ENCODE measurements at regions not wholly inside any gene's neighbourhood (a gene's known extent, or its start where the extent isn't known, plus 50 kb on each side); places are given as distances from the start of the nearest gene placed in this dataset.

DNA sequence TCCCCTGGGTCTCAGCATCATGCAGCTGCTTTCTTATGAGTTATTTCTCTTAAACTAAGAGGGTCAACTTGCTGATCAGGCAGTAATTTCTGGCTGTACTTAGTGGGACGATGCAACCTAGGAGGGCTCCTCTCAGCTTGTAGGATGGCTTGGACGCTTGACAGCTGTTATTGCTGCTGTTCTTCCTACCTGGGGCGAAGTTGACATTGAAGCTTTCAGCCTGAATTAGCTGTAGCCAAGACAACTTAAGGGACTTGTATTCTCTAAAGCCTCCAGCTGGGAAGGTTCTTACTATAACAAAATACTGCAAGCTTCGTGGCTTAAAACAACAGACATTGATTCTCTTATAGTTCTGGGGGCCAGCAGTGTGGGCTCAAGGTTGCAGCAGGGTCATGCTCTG lies 224.9 kb downstream of the ACTR3B start:
- TF ChIP-seq CTCF (conservative IDR thresholded peaks at IDR 0.05; ENCODE audit: low read depth, low read length) = no peak

DNA sequence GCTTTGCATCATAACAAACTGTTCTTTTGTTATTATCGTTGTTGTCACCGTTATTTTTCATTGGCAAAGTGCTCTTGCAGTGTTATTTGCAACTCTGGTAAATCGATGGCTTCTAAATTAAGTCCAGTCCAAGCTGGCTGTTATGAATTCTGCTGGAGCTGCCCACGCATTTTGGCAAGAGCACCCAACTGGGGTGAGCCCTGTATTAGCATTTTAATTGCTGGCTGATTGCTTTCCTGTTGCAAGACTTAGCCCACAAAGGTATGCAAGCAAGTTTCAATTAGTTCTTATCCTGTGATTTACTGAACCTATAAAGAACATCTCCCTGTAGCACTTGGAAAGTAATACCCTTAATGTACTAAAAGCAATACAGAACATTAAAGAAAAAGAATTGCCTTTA lies 226.8 kb downstream of the ACTR3B start:
- no peak overlapping the region for H3K4me3 ChIP-seq (ENCODE audit: low read depth, low read length)
- no peak for TF ChIP-seq CTCF (conservative IDR thresholded peaks at IDR 0.05; ENCODE audit: low read depth, low read length)
- DNase-seq (ENCODE audit: low read depth) = peak; percentile 6

More for the DNA sequence above, 224.9 kb downstream of the ACTR3B start:
- H3K4me3 ChIP-seq (ENCODE audit: low read depth, low read length) = no peak overlapping the region
- no peak for DNase-seq (ENCODE audit: low read depth)

DNA sequence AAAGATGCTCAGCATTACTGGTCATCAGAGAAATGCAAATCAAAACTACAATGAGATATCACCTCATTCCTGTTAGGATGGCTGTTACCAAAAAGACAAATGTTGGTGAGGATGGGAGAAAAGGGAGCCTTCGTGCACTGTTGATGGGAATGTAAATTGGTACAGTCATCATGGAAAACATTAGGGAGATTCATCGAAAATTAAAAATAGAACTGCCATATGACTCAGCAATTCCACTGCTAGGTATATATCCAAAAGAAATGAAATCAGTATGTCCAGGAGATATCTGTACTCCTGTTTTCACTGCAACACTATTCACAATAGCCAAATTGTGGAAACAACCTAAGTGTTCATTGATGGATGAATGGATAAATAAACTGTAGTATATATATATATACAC lies 228.1 kb downstream of the ACTR3B start:
- no peak overlapping the region for H3K4me3 ChIP-seq (ENCODE audit: low read depth, low read length)
- no peak for DNase-seq (ENCODE audit: low read depth)
- no peak for TF ChIP-seq CTCF (conservative IDR thresholded peaks at IDR 0.05; ENCODE audit: low read depth, low read length)

- no peak for TF ChIP-seq CTCF (conservative IDR thresholded peaks at IDR 0.05; ENCODE audit: low read depth, low read length)
- no peak for DNase-seq (ENCODE audit: low read depth)
- no peak overlapping the region for H3K4me3 ChIP-seq (ENCODE audit: low read depth, low read length)
Observed at GRCh38 chr7:152989889-152990380, 230.4 kb downstream of the ACTR3B start.

DNA sequence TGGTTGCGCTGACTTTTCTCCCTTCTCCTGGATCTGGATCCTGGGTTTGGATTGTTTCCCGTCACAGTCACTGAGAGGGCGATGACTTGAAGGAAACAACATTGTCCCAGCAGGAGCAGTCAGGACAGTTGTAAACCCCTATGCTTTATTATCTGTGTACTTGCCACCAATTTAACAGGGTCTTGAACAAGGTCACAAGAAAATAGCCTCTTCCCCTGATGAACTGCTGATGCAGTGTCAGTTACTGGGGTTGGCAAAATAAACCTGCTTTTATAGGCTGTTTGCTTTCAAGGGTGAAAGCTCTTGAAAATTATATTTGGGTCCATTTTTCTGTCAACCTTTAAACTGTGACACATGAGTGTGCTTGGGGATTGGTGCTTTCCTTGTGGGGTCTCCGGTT lies 238.9 kb downstream of the ACTR3B start:
- no peak for TF ChIP-seq CTCF (conservative IDR thresholded peaks at IDR 0.05; ENCODE audit: low read depth, low read length)
- no peak for DNase-seq (ENCODE audit: low read depth)
- no peak overlapping the region for H3K4me3 ChIP-seq (ENCODE audit: low read depth, low read length)

DNA sequence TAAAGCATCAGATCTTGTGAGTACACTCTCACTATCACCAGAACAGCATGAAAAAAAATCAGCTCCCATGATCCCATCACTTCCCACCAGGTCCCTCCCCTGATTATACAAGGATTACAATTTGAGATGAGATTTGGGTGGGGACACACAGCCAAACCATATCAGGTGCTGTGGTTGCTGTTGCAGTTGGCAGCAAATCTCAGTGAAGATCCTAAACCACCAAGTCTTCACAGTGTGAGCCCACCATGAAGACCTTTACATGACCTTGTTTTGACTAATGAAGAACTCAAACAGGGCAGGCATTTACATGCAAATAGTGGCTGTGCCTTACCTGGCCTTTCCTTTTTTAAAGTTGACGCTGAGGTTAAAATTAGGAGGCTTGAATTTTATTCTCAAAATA lies 242.6 kb downstream of the ACTR3B start:
- no peak for TF ChIP-seq CTCF (conservative IDR thresholded peaks at IDR 0.05; ENCODE audit: low read depth, low read length)

GRCh38 chr7:153002572-153002971 lies 243.0 kb downstream of the ACTR3B start:
- no peak for DNase-seq (ENCODE audit: low read depth)
- no peak overlapping the region for H3K4me3 ChIP-seq (ENCODE audit: low read depth, low read length)
- TF ChIP-seq CTCF (conservative IDR thresholded peaks at IDR 0.05; ENCODE audit: low read depth, low read length) = no peak

More for the DNA sequence above, 242.6 kb downstream of the ACTR3B start:
- no peak overlapping the region for H3K4me3 ChIP-seq (ENCODE audit: low read depth, low read length)
- DNase-seq (ENCODE audit: low read depth) = no peak
